K562 (cell line): ENCODE measurements at regions not wholly inside any gene's neighbourhood (a gene's known extent, or its start where the extent isn't known, plus 50 kb on each side); places are given as distances from the start of the nearest gene placed in this dataset.

Experiments
- ATAC-seq: fragments of 200-7000 bp; cut with Tn5 transposase; 3 replicates; pipeline ENCODE4 v1.9.1; 2020; ENCODE audit warnings: moderate library complexity
- BruUV-seq: library from RNA; stranded (reverse); fragments of 400-500 nt; replicated peaks from 2 replicates; lab custom pipeline; 2021; lab: Mats Ljungman, UMichigan
- CTCF ChIA-PET: fragments of 300-600 bp; formaldehyde crosslinking; extraction: SDS; loops from one replicate; lab custom pipeline; 2021; ENCODE audit warnings: low intra/inter-chr PET ratio; lab: Yijun Ruan, JAX
- POLR2A ChIA-PET: fragments of 300-600, 350-650 bp; sonication (Branson Sonifier 250); formaldehyde crosslinking; extraction: SDS; loops from one replicate; lab custom pipeline; 2021; ENCODE audit warnings: antibody characterized with exemption, inconsistent platforms; lab: Yijun Ruan, JAX
- DNase-seq, 4 experiments: peaks; one replicate each; pipeline versions ENCODE4 v3.0.0 to v3.0.0-alpha.2; 2011 to 2018; ENCODE audit warnings: low spot score in 3 of 4, mixed read lengths in 3 of 4; ENCODE audit errors: extremely low read depth in 1 of 4
- FAIRE-seq: peaks from 2 replicates; lab custom pipeline; 2011; peaks lifted over from hg19 to GRCh38; lab: Jason Lieb, UNC
- H2AFZ ChIP-seq: 2 replicates; pipeline ENCODE4 v1.6.0; 2011; ENCODE audit warnings: low read depth, low read length, control low read depth, inconsistent platforms
- H3K27ac ChIP-seq: fragments of 200-600 bp; 3 replicates; pipeline ENCODE4 v1.8.0; 2011; ENCODE audit warnings: low read depth, mild to moderate bottlenecking, control low read depth, inconsistent platforms, low read length, moderate library complexity, mixed read lengths; ENCODE audit errors: extremely low read depth
- H3K27me3 ChIP-seq, 2 experiments: fragments of 300-600 bp in 1 of 2; 2 replicates in 1 of 2; 3 replicates in 1 of 2; pipeline versions ENCODE4 v1.6.0 to v1.8.0; 2011; ENCODE audit warnings: inconsistent platforms in 2 of 2, low read length in 2 of 2, mild to moderate bottlenecking in 1 of 2, mixed read lengths in 1 of 2, moderate library complexity in 1 of 2; ENCODE audit not compliant: control insufficient read depth in 2 of 2, insufficient read depth in 2 of 2
- H3K36me3 ChIP-seq: fragments of 300-600 bp; 3 replicates; pipeline ENCODE4 v1.8.0; 2011; ENCODE audit warnings: mild to moderate bottlenecking, low read length, inconsistent platforms; ENCODE audit not compliant: control insufficient read depth, insufficient read depth
- H3K4me1 ChIP-seq, 2 experiments: fragments of 200-600 bp in 1 of 2; replicated peaks in 1 of 2; 2 replicates in 1 of 2; 3 replicates in 1 of 2; pipeline versions ENCODE4 v1.5.1 to v1.8.0; 2011; ENCODE audit warnings: inconsistent platforms in 2 of 2, low read length in 2 of 2, mild to moderate bottlenecking in 1 of 2, mixed read lengths in 1 of 2, moderate library complexity in 1 of 2; ENCODE audit not compliant: control insufficient read depth in 2 of 2, insufficient read depth in 2 of 2
- H3K4me2 ChIP-seq: 2 replicates; pipeline ENCODE4 v1.6.1; 2011; ENCODE audit warnings: low read length, control low read depth, inconsistent platforms, mixed read lengths; ENCODE audit not compliant: insufficient read depth
- H3K4me3 ChIP-seq: fragments of 200-600 bp; sonication (generic), shearing (Covaris generic); 2 replicates; pipeline ENCODE4 v1.5.1; 2016; ENCODE audit warnings: control low read depth, inconsistent platforms
- H3K79me2 ChIP-seq: fragments of 200-600 bp; 3 replicates; pipeline ENCODE4 v1.8.0; 2011; ENCODE audit warnings: low read length, inconsistent platforms; ENCODE audit not compliant: control insufficient read depth, insufficient read depth
- H3K9ac ChIP-seq, 2 experiments: 2 replicates each; pipeline versions ENCODE4 v1.6.0 to v1.6.1; 2011; ENCODE audit warnings: low read depth in 2 of 2, low read length in 2 of 2, control low read depth in 1 of 2, inconsistent platforms in 1 of 2, mild to moderate bottlenecking in 1 of 2, mixed read lengths in 1 of 2; ENCODE audit not compliant: insufficient read depth in 1 of 2
- H3K9me1 ChIP-seq: one replicate; pipeline ENCODE4 v1.6.0; 2011; ENCODE audit warnings: inconsistent platforms, mild to moderate bottlenecking, low read length, moderate library complexity; ENCODE audit not compliant: control insufficient read depth, insufficient read depth
- H3K9me3 ChIP-seq: replicated peaks from 2 replicates; pipeline ENCODE4 v1.5.1; 2011; ENCODE audit warnings: low read depth, low read length, inconsistent platforms; ENCODE audit not compliant: control insufficient read depth, insufficient read depth
- H4K20me1 ChIP-seq: replicated peaks from 2 replicates; pipeline ENCODE4 v1.6.1; 2011; ENCODE audit warnings: low read length, inconsistent platforms, mixed read lengths; ENCODE audit not compliant: control insufficient read depth, insufficient read depth
- E2F6 ChIP-seq, 2 experiments: IDR thresholded peaks; 2 replicates each; pipeline ENCODE4 v1.6.1; 2011; ENCODE audit warnings: borderline replicate concordance in 1 of 2, control low read depth in 1 of 2, low read depth in 1 of 2, low read length in 1 of 2, mild to moderate bottlenecking in 1 of 2, mixed read lengths in 1 of 2, moderate library complexity in 1 of 2; ENCODE audit not compliant: insufficient read depth in 1 of 2, insufficient read length in 1 of 2, poor library complexity in 1 of 2, severe bottlenecking in 1 of 2; ENCODE audit errors: extremely low read depth in 1 of 2
- ZHX1 ChIP-seq: fragments of 150-350 bp; conservative IDR thresholded peaks from 2 replicates; pipeline ENCODE4 v1.6.1; 2014; ENCODE audit warnings: low read length
- ZNF212 ChIP-seq: fragments of 450-650 bp; formaldehyde crosslinking; IDR thresholded peaks from 2 replicates; pipeline ENCODE4 v1.4.0; 2020; ENCODE audit warnings: mild to moderate bottlenecking
- WGBS: fragments of 100-300 bp; shearing (Covaris generic); methylation state at CpG from one replicate; pipeline ENCODE4 v1.1.6; 2016; ENCODE audit warnings: low coverage, mixed read lengths; ENCODE audit not compliant: insufficient coverage; ENCODE audit errors: missing lambda C conversion rate; 5-methylcytosine and 5-hydroxymethylcytosine counted together
- in situ Hi-C: fragments of 300-500 bp; cut with MboI; formaldehyde crosslinking; loops from 4 replicates; pipeline ENCODE4 v1.15.0; 2018; ENCODE audit warnings: inconsistent platforms, mixed read lengths
- intact Hi-C: fragments of 100-400 bp; cut with micrococcal nuclease; formaldehyde crosslinking; loops from 2 replicates; pipeline ENCODE4 v1.14.2; 2022

- no peaks in the 10 kb centered on the region for H3K79me2 ChIP-seq
- H4K20me1 ChIP-seq = no peaks in the 10 kb centered on the region
- ChIA-PET POLR2A (no interaction called here), CTCF (no interaction called here)
- 0% methylated on average over 1 of the region's 1 CpG for WGBS
- H3K4me2 ChIP-seq = no peak overlapping the region
- no peaks in the 10 kb centered on the region for H3K9me1 ChIP-seq
- no peaks in the 10 kb centered on the region for H3K9me3 ChIP-seq
- no peak overlapping the region for H3K4me3 ChIP-seq
- no peak for FAIRE-seq
- no peaks in the 10 kb centered on the region for H3K36me3 ChIP-seq
- no peak for ATAC-seq
- DNase-seq = no peak
- no TSS peak for BruUV-seq
- H3K27me3 ChIP-seq = no peaks in the 10 kb centered on the region
- H3K27ac ChIP-seq = no peak overlapping the region
- H3K4me1 ChIP-seq = no peaks in the 10 kb centered on the region
- in situ Hi-C loops = no loop called here
- no peak overlapping the region for H2AFZ ChIP-seq
- H3K9ac ChIP-seq = no peak overlapping the region
- TF ChIP-seq ZNF212 (CRISPR knock-in tag) = no peak
- intact Hi-C loops = no loop called here
These were observed 206.9 kb downstream of the LMO4 start for GRCh38 chr1:87535551-87535950.

GRCh38 chr1:87539147-87539546 lies 210.5 kb downstream of the LMO4 start:
- ChIA-PET POLR2A (no interaction called here), CTCF (no interaction called here)
- TF ChIP-seq ZHX1 (no peak), E2F6 (IDR thresholded peaks at IDR 0.05; ENCODE audit: borderline replicate concordance in 1 of 2, extremely low read depth in 1 of 2, insufficient read depth in 1 of 2, insufficient read length in 1 of 2, low read depth in 1 of 2, low read length in 1 of 2, poor library complexity in 1 of 2, severe bottlenecking in 1 of 2) (no peak)
- in situ Hi-C loops = no loop called here
- DNase-seq (no peak), FAIRE-seq (no peak), ATAC-seq (no peak)
- no peak overlapping the region for H3K9ac ChIP-seq
- no peak overlapping the region for H2AFZ ChIP-seq
- BruUV-seq = no TSS peak
- no peaks in the 10 kb centered on the region for H3K79me2 ChIP-seq
- H3K4me3 ChIP-seq = no peak overlapping the region
- no peaks in the 10 kb centered on the region for H3K9me1 ChIP-seq
- H3K36me3 ChIP-seq = no peaks in the 10 kb centered on the region
- no peaks in the 10 kb centered on the region for H3K4me1 ChIP-seq
- no peaks in the 10 kb centered on the region for H4K20me1 ChIP-seq
- intact Hi-C loops = no loop called here
- no peak overlapping the region for H3K27ac ChIP-seq
- H3K27me3 ChIP-seq = no peaks in the 10 kb centered on the region
- no peaks in the 10 kb centered on the region for H3K9me3 ChIP-seq
- WGBS = 0% methylated on average over 1 of the region's 1 CpG
- H3K4me2 ChIP-seq = no peak overlapping the region
